K562 (cell line): ENCODE measurements at regions not wholly inside any gene's neighbourhood (a gene's known extent, or its start where the extent isn't known, plus 50 kb on each side); places are given as distances from the start of the nearest gene placed in this dataset.

Experiments
- ATAC-seq: fragments of 200-7000 bp; cut with Tn5 transposase; 3 replicates; pipeline ENCODE4 v1.9.1; 2020; ENCODE audit warnings: moderate library complexity
- BruUV-seq: library from RNA; stranded (reverse); fragments of 400-500 nt; replicated peaks from 2 replicates; lab custom pipeline; 2021; lab: Mats Ljungman, UMichigan
- CTCF ChIA-PET: fragments of 300-600 bp; formaldehyde crosslinking; extraction: SDS; loops from one replicate; lab custom pipeline; 2021; ENCODE audit warnings: low intra/inter-chr PET ratio; lab: Yijun Ruan, JAX
- POLR2A ChIA-PET: fragments of 300-600, 350-650 bp; sonication (Branson Sonifier 250); formaldehyde crosslinking; extraction: SDS; loops from one replicate; lab custom pipeline; 2021; ENCODE audit warnings: antibody characterized with exemption, inconsistent platforms; lab: Yijun Ruan, JAX
- DNase-seq, 4 experiments: peaks; one replicate each; pipeline versions ENCODE4 v3.0.0 to v3.0.0-alpha.2; 2011 to 2018; ENCODE audit warnings: low spot score in 3 of 4, mixed read lengths in 3 of 4; ENCODE audit errors: extremely low read depth in 1 of 4
- FAIRE-seq: peaks from 2 replicates; lab custom pipeline; 2011; peaks lifted over from hg19 to GRCh38; lab: Jason Lieb, UNC
- H2AFZ ChIP-seq: 2 replicates; pipeline ENCODE4 v1.6.0; 2011; ENCODE audit warnings: low read depth, low read length, control low read depth, inconsistent platforms
- H3K27ac ChIP-seq: fragments of 200-600 bp; 3 replicates; pipeline ENCODE4 v1.8.0; 2011; ENCODE audit warnings: low read depth, mild to moderate bottlenecking, control low read depth, inconsistent platforms, low read length, moderate library complexity, mixed read lengths; ENCODE audit errors: extremely low read depth
- H3K27me3 ChIP-seq, 2 experiments: fragments of 300-600 bp in 1 of 2; 2 replicates in 1 of 2; 3 replicates in 1 of 2; pipeline versions ENCODE4 v1.6.0 to v1.8.0; 2011; ENCODE audit warnings: inconsistent platforms in 2 of 2, low read length in 2 of 2, mild to moderate bottlenecking in 1 of 2, mixed read lengths in 1 of 2, moderate library complexity in 1 of 2; ENCODE audit not compliant: control insufficient read depth in 2 of 2, insufficient read depth in 2 of 2
- H3K36me3 ChIP-seq: fragments of 300-600 bp; 3 replicates; pipeline ENCODE4 v1.8.0; 2011; ENCODE audit warnings: mild to moderate bottlenecking, low read length, inconsistent platforms; ENCODE audit not compliant: control insufficient read depth, insufficient read depth
- H3K4me1 ChIP-seq, 2 experiments: fragments of 200-600 bp in 1 of 2; replicated peaks in 1 of 2; 2 replicates in 1 of 2; 3 replicates in 1 of 2; pipeline versions ENCODE4 v1.5.1 to v1.8.0; 2011; ENCODE audit warnings: inconsistent platforms in 2 of 2, low read length in 2 of 2, mild to moderate bottlenecking in 1 of 2, mixed read lengths in 1 of 2, moderate library complexity in 1 of 2; ENCODE audit not compliant: control insufficient read depth in 2 of 2, insufficient read depth in 2 of 2
- H3K4me2 ChIP-seq: 2 replicates; pipeline ENCODE4 v1.6.1; 2011; ENCODE audit warnings: low read length, control low read depth, inconsistent platforms, mixed read lengths; ENCODE audit not compliant: insufficient read depth
- H3K4me3 ChIP-seq: fragments of 200-600 bp; sonication (generic), shearing (Covaris generic); 2 replicates; pipeline ENCODE4 v1.5.1; 2016; ENCODE audit warnings: control low read depth, inconsistent platforms
- H3K79me2 ChIP-seq: fragments of 200-600 bp; 3 replicates; pipeline ENCODE4 v1.8.0; 2011; ENCODE audit warnings: low read length, inconsistent platforms; ENCODE audit not compliant: control insufficient read depth, insufficient read depth
- H3K9ac ChIP-seq, 2 experiments: 2 replicates each; pipeline versions ENCODE4 v1.6.0 to v1.6.1; 2011; ENCODE audit warnings: low read depth in 2 of 2, low read length in 2 of 2, control low read depth in 1 of 2, inconsistent platforms in 1 of 2, mild to moderate bottlenecking in 1 of 2, mixed read lengths in 1 of 2; ENCODE audit not compliant: insufficient read depth in 1 of 2
- H3K9me1 ChIP-seq: one replicate; pipeline ENCODE4 v1.6.0; 2011; ENCODE audit warnings: inconsistent platforms, mild to moderate bottlenecking, low read length, moderate library complexity; ENCODE audit not compliant: control insufficient read depth, insufficient read depth
- H3K9me3 ChIP-seq: replicated peaks from 2 replicates; pipeline ENCODE4 v1.5.1; 2011; ENCODE audit warnings: low read depth, low read length, inconsistent platforms; ENCODE audit not compliant: control insufficient read depth, insufficient read depth
- H4K20me1 ChIP-seq: replicated peaks from 2 replicates; pipeline ENCODE4 v1.6.1; 2011; ENCODE audit warnings: low read length, inconsistent platforms, mixed read lengths; ENCODE audit not compliant: control insufficient read depth, insufficient read depth
- ERF ChIP-seq: fragments of 450-650 bp; formaldehyde crosslinking; IDR thresholded peaks from 2 replicates; pipeline ENCODE4 v1.4.0; 2020; ENCODE audit warnings: mild to moderate bottlenecking, mixed read lengths
- ETV5 ChIP-seq: sonication (generic); formaldehyde crosslinking; IDR thresholded peaks from 2 replicates; pipeline ENCODE4 v1.4.0; 2020; ENCODE audit warnings: low read depth, mild to moderate bottlenecking, missing genetic modification reagents
- GTF2B ChIP-seq: IDR thresholded peaks from 2 replicates; pipeline ENCODE4 v1.6.1; 2011; ENCODE audit not compliant: insufficient read length; ENCODE audit errors: extremely low read depth
- IRF9 ChIP-seq: fragments of 450-650 bp; IDR thresholded peaks from 2 replicates; pipeline ENCODE4 v1.6.1; 2016; ENCODE audit warnings: missing biosample characterization, missing genetic modification characterization
- JUND ChIP-seq, 2 experiments: IDR thresholded peaks; 2 replicates in 1 of 2; 3 replicates in 1 of 2; pipeline ENCODE4 v1.6.1; 2011; ENCODE audit warnings: borderline replicate concordance in 2 of 2, low read depth in 2 of 2, low read length in 2 of 2, improper control_type of control experiment in 1 of 2, missing biosample characterization in 1 of 2, missing genetic modification characterization in 1 of 2, missing genetic modification reagents in 1 of 2
- MIER1 ChIP-seq: fragments of 450-650 bp; IDR thresholded peaks from 2 replicates; pipeline ENCODE4 v1.6.1; 2016; ENCODE audit warnings: antibody characterized with exemption, mild to moderate bottlenecking, low read depth
- NELFE ChIP-seq: IDR thresholded peaks from 2 replicates; pipeline ENCODE4 v1.6.1; 2011; ENCODE audit warnings: mild to moderate bottlenecking; ENCODE audit not compliant: insufficient read depth, insufficient read length
- POLR2A ChIP-seq: fragments of 450-650 bp; conservative IDR thresholded peaks from 2 replicates; pipeline ENCODE4 v1.6.1; 2016
- RBM15 ChIP-seq: fragments of 200-400 bp; formaldehyde crosslinking; IDR thresholded peaks from 2 replicates; pipeline ENCODE4 v1.6.1; 2018; ENCODE audit warnings: mild to moderate bottlenecking, low read length, moderate library complexity; ENCODE audit not compliant: insufficient read depth
- SAFB ChIP-seq: fragments of 200-400 bp; formaldehyde crosslinking; IDR thresholded peaks from 2 replicates; pipeline ENCODE4 v1.6.1; 2017; ENCODE audit warnings: low read depth, low read length, borderline replicate concordance
- SMAD4 ChIP-seq: fragments of 250-450 bp; sonication (Bioruptor Pico); conservative IDR thresholded peaks from 2 replicates; pipeline ENCODE4 v1.8.0; 2021; ENCODE audit warnings: inconsistent platforms, mild to moderate bottlenecking, moderate library complexity
- TEAD2 ChIP-seq: fragments of 450-650 bp; IDR thresholded peaks from 2 replicates; pipeline ENCODE4 v1.6.1; 2016; ENCODE audit warnings: missing genetic modification characterization, control low read depth, missing compliant biosample characterization
- THAP7 ChIP-seq: fragments of 250-450 bp; sonication (Bioruptor Pico); IDR thresholded peaks from 2 replicates; pipeline ENCODE4 v1.5.0; 2021
- TRIM28 ChIP-seq: fragments of 450-650 bp; IDR thresholded peaks from 2 replicates; pipeline ENCODE4 v1.6.1; 2017
- ZFPM2 ChIP-seq: fragments of 250-450 bp; sonication (Bioruptor Pico); IDR thresholded peaks from 2 replicates; pipeline ENCODE4 v1.5.1; 2022; ENCODE audit warnings: mild to moderate bottlenecking
- ZNF239 ChIP-seq: fragments of 250-450 bp; sonication (Bioruptor Pico); IDR thresholded peaks from 2 replicates; pipeline ENCODE4 v1.4.0; 2020; ENCODE audit warnings: mild to moderate bottlenecking
- ZNF75A ChIP-seq: fragments of 450-650 bp; formaldehyde crosslinking; IDR thresholded peaks from 2 replicates; pipeline ENCODE4 v1.4.0; 2020; ENCODE audit warnings: mild to moderate bottlenecking
- ZSCAN29 ChIP-seq: fragments of 450-650 bp; IDR thresholded peaks from 2 replicates; pipeline ENCODE4 v1.6.1; 2017
- WGBS: fragments of 100-300 bp; shearing (Covaris generic); methylation state at CpG from one replicate; pipeline ENCODE4 v1.1.6; 2016; ENCODE audit warnings: low coverage, mixed read lengths; ENCODE audit not compliant: insufficient coverage; ENCODE audit errors: missing lambda C conversion rate; 5-methylcytosine and 5-hydroxymethylcytosine counted together
- in situ Hi-C: fragments of 300-500 bp; cut with MboI; formaldehyde crosslinking; loops from 4 replicates; pipeline ENCODE4 v1.15.0; 2018; ENCODE audit warnings: inconsistent platforms, mixed read lengths
- intact Hi-C: fragments of 100-400 bp; cut with micrococcal nuclease; formaldehyde crosslinking; loops from 2 replicates; pipeline ENCODE4 v1.14.2; 2022

GRCh38 chr5:2133936-2134335 lies 251.2 kb upstream of the IRX4 start (continued):
- TF ChIP-seq IRF9 (tag) (no peak), JUND (IDR thresholded peaks at IDR 0.05; ENCODE audit: borderline replicate concordance, low read depth, low read length) (no peak), JUND (tag; IDR thresholded peaks at IDR 0.05; ENCODE audit: borderline replicate concordance, low read depth, low read length) (no peak), ZSCAN29 (no peak), SAFB (no peak), ZNF75A (CRISPR knock-in tag) (no peak), POLR2A (no peak), SMAD4 (CRISPR knock-in tag) (no peak)

- H3K4me1 ChIP-seq = peaks cover 0 to 7% of the 10 kb centered on the region in 2 experiments; a peak in 2 of 5 replicates
- TF ChIP-seq GTF2B = no peak
- TF ChIP-seq RBM15 = no peak
- TF ChIP-seq ZFPM2 = no peak
- no peak for TF ChIP-seq THAP7
- no peak for TF ChIP-seq NELFE
- no peak for TF ChIP-seq ETV5 (CRISPR knock-in tag)
- TF ChIP-seq ZNF239 (CRISPR knock-in tag) = no peak
- no peak for TF ChIP-seq MIER1
- no peak for TF ChIP-seq TRIM28
- no peak for TF ChIP-seq ERF (CRISPR knock-in tag)
- no peak for TF ChIP-seq TEAD2 (tag)
- TF ChIP-seq, all 486 proteins: peak for 0
- intact Hi-C loops = no loop called here
- Histone ChIP-seq H2AFZ (no peak overlapping the region), H3K36me3 (no peaks in the 10 kb centered on the region), H3K4me3 (no peak overlapping the region), H3K9me3 (no peaks in the 10 kb centered on the region), H3K27ac (no peak overlapping the region), H3K9ac (no peak overlapping the region), H4K20me1 (0 out of 2 replicates have a peak, but pooled peaks cover 7% of the 10 kb centered on the region), H3K4me2 (no peak overlapping the region), H3K9me1 (peaks cover 10% of the 10 kb centered on the region), H3K79me2 (no peaks in the 10 kb centered on the region), H3K27me3 (peaks cover 27 to 70% of the 10 kb centered on the region in 2 experiments)
- DNase-seq (no peak), ATAC-seq (no peak), FAIRE-seq (no peak)
- BruUV-seq = no TSS peak
- in situ Hi-C loops = no loop called here
- ChIA-PET POLR2A (no interaction called here), CTCF (interaction anchor here (0.5 kb wide), 1 partner anchor 492 kb away, joined by 3 read pairs; no protein-coding TSS in a partner anchor)
- WGBS = 2% methylated on average over 6 of the region's 6 CpGs
Observed at GRCh38 chr5:2133080-2133479, 250.4 kb upstream of the IRX4 start.
